T-helper 17 cell (primary cell): ENCODE measurements at regions not wholly inside any gene's neighbourhood (a gene's known extent, or its start where the extent isn't known, plus 50 kb on each side); places are given as distances from the start of the nearest gene placed in this dataset.

Source experiments
- ATAC-seq: fragments of 150-1000 bp; cut with Tn5 transposase; 2 replicates; pipeline ENCODE4 v1.10.0; 2021; ENCODE audit warnings: mild to moderate bottlenecking, moderate library complexity
- DNase-seq, 3 donors: peaks; one replicate each; pipeline versions ENCODE4 v3.0.0 to v3.0.0-alpha.2; 2020 to 2021
- H3K9me3 ChIP-seq: one replicate; pipeline ENCODE4 v1.7.0; 2013; ENCODE audit warnings: low read length, mild to moderate bottlenecking; ENCODE audit not compliant: control insufficient read depth, poor library complexity, severe bottlenecking
- H3K27ac Mint-ChIP-seq: one replicate; pipeline ENCODE4 v1.8.0; 2022; ENCODE audit warnings: mild to moderate bottlenecking, moderate library complexity, mixed read lengths
- H3K27me3 Mint-ChIP-seq: one replicate; pipeline ENCODE4 v1.8.0; 2022; ENCODE audit warnings: mixed read lengths
- H3K36me3 Mint-ChIP-seq: one replicate; pipeline ENCODE4 v1.8.0; 2022; ENCODE audit warnings: low read depth, mixed read lengths
- H3K4me1 Mint-ChIP-seq: one replicate; pipeline ENCODE4 v1.8.0; 2022; ENCODE audit warnings: mild to moderate bottlenecking, mixed read lengths
- H3K4me3 Mint-ChIP-seq: one replicate; pipeline ENCODE4 v1.8.0; 2022; ENCODE audit warnings: mild to moderate bottlenecking, moderate library complexity, mixed read lengths

DNA sequence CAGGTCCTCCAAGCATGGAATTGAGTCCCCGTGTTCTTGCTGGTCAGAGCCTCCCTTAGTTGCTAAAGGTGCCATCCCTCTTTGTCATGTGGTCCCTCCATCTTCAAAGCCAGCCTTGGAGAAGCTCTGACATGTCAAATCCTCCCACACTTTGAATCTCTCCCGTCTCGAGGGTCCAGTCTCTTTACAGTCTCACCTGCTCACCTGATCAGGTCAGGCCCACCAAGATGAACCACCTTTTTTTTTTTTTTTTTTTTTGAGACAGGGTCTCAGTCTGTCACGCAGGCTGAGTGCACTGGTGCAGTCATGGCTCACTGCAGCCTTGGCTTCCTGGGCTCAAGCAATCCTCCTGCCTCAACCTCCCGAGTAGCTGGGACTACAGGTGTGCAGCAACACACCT lies 100.3 kb upstream of the PRR5 start:
- ATAC-seq (no peak), DNase-seq (no peak)
- H3K36me3 Mint-ChIP-seq = peaks cover 2% of the 10 kb centered on the region
- H3K27me3 Mint-ChIP-seq = peaks cover 32% of the 10 kb centered on the region
- no peak overlapping the region for H3K27ac Mint-ChIP-seq
- H3K4me3 Mint-ChIP-seq = no peak overlapping the region
- no peaks in the 10 kb centered on the region for H3K9me3 ChIP-seq
- H3K4me1 Mint-ChIP-seq = no peaks in the 10 kb centered on the region

DNA sequence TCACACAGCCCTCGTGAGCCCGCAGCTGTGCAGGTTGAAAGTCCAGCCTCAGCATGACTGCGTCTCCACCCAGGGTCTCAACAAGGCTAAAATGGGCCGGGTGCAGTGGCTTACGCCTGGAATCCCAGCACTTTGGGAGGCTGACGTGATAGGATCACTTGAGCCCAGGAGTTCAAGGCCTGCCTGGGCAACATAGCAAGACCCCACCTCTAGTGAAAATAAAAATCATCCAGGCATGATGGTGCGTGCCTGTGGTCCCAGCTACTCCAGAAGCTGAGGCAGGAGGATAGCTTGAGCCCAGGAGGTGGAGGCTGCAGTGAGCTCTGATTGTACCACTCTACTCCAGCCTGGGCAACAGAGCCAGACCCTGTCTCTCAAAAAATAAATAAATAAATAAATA lies 100.8 kb upstream of the PRR5 start:
- H3K9me3 ChIP-seq = no peaks in the 10 kb centered on the region
- peaks cover 2% of the 10 kb centered on the region for H3K36me3 Mint-ChIP-seq
- no peak overlapping the region for H3K27ac Mint-ChIP-seq
- no peak for ATAC-seq
- no peak for DNase-seq
- H3K4me1 Mint-ChIP-seq = no peaks in the 10 kb centered on the region
- no peak overlapping the region for H3K4me3 Mint-ChIP-seq
- H3K27me3 Mint-ChIP-seq = peaks cover 34% of the 10 kb centered on the region

DNA sequence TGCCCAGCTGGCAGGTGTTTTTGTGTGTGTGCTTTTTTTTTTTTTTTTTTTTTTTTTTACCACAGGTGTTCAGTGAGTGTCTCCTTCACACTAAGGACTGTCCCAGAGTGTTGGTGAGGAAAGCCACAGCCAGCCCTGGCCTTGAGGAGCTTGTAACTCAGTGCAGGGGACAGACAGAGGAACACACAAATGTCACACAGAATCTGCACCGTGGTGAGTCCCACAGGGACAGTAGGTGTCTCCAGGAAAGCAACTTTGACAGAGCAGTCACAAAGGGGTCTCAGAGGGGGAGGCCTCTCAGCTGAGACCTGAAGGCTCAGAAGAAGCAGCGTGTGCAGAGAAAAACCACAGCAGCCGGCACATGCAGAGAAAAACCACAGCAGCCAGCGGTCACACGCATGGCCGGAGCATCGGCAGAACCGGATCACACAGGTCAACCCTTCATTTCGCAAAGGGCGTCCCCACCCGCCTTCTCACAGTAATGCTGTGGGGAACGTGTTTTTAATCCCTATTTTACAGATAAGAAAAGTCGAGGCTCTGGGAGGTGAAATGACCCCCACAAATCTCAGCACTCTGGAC lies 101.7 kb upstream of the PRR5 start:
- Mint-ChIP-seq H3K27ac (peak overlapping the region; percentile 11), H3K27me3 (peaks cover 31% of the 10 kb centered on the region), H3K4me1 (no peaks in the 10 kb centered on the region), H3K36me3 (peaks cover 2% of the 10 kb centered on the region), H3K4me3 (no peak overlapping the region)
- ATAC-seq (no peak), DNase-seq (no peak)
- H3K9me3 ChIP-seq = no peaks in the 10 kb centered on the region

DNA sequence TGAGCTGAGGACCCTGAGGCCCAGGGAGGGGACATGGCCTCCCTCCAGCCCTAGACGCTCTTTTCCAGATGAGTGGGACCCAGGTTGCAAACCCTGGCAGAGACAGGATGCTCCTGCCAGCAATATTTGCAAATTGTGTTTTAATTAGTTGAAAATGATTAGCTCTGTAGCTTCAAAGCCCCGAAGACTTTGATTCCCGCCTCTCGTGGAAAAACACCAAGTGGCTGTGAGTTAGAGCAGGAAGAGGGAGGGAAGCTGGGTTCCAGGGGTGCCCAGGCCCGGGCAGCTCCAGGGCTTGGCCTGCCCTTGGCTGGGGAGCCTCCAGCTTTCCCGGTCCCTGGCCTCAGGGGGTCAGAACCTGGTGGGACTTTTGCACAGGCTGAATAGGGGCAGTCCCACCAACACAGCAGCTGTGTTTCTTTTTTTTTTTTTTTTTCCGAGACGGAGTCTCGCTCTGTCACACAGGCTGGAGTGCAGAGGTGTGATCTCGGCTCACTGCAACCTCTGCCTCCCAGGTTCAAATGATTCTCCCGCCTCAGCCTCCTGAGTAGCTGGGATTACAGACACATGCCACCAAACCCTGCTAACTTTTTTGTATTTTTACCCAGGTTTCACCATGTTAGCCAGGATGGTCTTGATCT lies 101.6 kb upstream of the RTL6 start:
- ATAC-seq (no peak), DNase-seq (no peak)
- H3K9me3 ChIP-seq = no peaks in the 10 kb centered on the region
- Mint-ChIP-seq H3K4me3 (no peak overlapping the region), H3K36me3 (peaks cover 4% of the 10 kb centered on the region), H3K4me1 (peaks cover 6% of the 10 kb centered on the region), H3K27me3 (peaks cover 31% of the 10 kb centered on the region), H3K27ac (peak overlapping the region; percentile 11)

DNA sequence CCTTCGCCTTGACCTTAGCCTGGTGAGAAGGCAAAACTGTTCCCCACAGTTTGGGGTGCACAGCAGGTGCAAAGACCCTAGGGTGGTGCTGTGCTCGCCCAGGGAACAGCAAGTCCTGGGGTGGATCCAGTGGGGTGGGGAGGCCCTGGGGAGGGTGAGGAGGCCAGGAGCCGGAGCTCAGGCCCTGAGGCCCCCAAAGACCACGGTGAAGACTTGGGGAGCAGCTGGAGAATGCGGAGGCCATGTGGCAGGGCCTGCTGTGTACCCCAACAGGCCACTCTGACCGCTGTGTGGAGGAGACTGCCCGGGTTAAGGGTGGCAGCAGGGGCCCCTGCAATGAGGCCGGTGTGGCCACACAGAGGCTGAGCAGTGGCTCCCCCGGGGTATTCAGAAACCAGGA lies 101.1 kb upstream of the RTL6 start:
- H3K36me3 Mint-ChIP-seq = peaks cover 5% of the 10 kb centered on the region
- H3K4me3 Mint-ChIP-seq = no peak overlapping the region
- peaks cover 31% of the 10 kb centered on the region for H3K27me3 Mint-ChIP-seq
- H3K9me3 ChIP-seq = no peaks in the 10 kb centered on the region
- peaks cover 8% of the 10 kb centered on the region for H3K4me1 Mint-ChIP-seq
- ATAC-seq = no peak
- no peak for DNase-seq
- no peak overlapping the region for H3K27ac Mint-ChIP-seq

DNA sequence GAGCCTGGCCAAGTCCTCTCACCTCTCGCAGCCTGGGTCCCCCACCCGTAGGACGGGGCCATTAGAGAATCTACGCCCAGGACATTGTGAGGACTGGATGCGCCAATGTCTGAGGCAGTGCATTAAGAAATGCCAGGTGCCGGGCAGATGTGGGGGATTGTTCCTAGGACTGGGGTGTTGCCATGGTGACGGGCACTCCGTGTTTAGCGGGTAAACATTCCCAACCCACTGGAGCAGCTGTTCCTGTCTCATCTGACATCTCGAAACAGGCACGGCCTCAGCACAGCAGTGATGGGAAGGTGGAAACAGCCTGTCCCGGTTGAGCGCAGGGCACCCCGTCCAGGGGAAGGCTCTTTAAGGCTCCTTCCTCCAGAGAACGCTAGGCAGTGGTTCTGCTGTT lies 99.6 kb upstream of the RTL6 start:
- no peaks in the 10 kb centered on the region for H3K9me3 ChIP-seq
- DNase-seq (no peak), ATAC-seq (no peak)
- H3K36me3 Mint-ChIP-seq = peaks cover 5% of the 10 kb centered on the region
- H3K4me1 Mint-ChIP-seq = peaks cover 8% of the 10 kb centered on the region
- no peak overlapping the region for H3K4me3 Mint-ChIP-seq
- peaks cover 33% of the 10 kb centered on the region for H3K27me3 Mint-ChIP-seq
- H3K27ac Mint-ChIP-seq = no peak overlapping the region

DNA sequence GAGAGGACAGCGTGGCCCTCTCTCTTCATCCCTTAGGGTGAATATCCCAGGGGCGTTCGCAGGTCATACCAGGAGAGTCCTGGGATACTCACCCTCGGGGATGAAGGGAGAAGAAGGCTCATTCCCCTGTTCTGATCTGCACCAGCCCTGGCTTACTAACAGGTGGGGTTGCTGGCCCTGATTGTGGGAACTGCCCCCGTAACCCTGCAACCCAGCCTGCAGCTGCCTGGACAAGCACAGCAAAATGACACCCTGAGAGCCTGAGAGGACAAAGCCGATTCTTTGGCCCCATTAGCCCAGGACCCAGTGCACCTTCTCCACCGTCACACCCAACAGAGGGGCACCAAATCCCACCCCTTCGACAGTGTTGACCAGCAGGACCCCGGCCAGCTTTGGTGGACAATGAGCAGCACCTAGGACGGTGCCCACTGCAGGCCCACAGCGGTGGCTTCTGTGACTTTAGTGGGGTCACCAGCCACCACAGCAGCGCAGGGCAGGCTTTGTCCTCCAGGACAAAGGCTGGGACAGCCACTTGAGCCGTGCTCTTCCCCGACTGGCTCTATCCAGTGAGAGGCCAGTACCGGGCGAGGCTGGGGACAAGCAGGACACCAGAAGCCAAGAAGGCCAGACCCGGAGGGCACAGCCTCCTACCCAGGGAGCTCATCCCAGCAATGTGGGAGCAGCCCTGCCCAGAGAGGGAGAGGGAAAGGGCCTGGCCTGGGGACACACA lies 98.5 kb upstream of the RTL6 start:
- Mint-ChIP-seq H3K4me1 (peaks cover 8% of the 10 kb centered on the region), H3K27ac (no peak overlapping the region), H3K27me3 (peaks cover 39% of the 10 kb centered on the region), H3K36me3 (peaks cover 5% of the 10 kb centered on the region), H3K4me3 (no peak overlapping the region)
- ATAC-seq (no peak), DNase-seq (no peak)
- no peaks in the 10 kb centered on the region for H3K9me3 ChIP-seq

DNA sequence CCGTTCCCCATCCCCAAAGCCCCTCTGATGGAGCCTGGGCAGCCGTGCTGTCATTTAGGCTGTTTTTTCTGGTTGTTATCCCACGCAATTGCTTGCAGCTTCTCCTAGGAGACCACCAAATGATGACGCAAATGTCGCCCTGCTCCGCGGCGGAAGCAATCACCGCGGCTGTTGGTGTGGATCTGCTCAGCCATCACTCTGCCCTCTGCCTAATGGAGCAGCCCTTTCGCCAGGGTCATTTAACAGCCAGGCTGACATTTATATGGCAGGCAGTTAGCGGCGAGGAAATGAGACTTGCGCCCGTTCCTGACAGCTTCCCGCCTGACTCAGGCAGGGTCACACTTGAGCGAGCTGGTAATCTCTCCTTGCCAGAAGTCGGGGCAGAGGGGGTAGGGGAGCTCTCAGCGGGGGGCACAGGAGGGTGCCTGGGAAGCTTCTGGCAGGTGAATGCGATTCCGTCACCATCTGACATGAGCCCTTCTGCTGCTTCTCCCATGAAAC lies 97.9 kb upstream of the RTL6 start:
- Mint-ChIP-seq H3K36me3 (peaks cover 5% of the 10 kb centered on the region), H3K27me3 (peaks cover 40% of the 10 kb centered on the region), H3K4me1 (peaks cover 8% of the 10 kb centered on the region), H3K4me3 (no peak overlapping the region), H3K27ac (no peak overlapping the region)
- ATAC-seq (no peak), DNase-seq (no peak)
- H3K9me3 ChIP-seq = no peaks in the 10 kb centered on the region

DNA sequence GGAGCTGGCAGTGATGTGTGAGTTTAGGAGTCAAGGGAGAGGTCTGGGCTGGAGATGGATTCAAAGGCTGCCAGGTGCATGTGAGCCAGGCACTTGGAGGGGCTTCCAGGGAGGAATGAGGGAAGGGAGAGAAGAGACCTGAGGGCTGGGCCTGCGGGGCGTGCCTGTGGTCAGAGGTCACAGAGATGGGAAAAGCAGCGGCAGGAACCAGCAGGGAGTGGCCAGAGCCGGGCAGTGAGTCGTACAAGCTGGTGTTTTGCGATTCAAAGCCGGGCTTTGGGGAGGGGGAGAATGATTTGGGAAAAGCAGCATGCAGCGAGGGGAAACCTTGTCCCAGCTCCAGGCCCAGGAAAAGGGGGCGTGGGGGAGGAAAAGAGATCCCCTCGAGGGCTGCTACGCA lies 96.9 kb upstream of the RTL6 start:
- ATAC-seq = no peak
- peak overlapping the region; percentile 19 for H3K4me3 Mint-ChIP-seq
- no peak for DNase-seq
- peaks cover 5% of the 10 kb centered on the region for H3K36me3 Mint-ChIP-seq
- peaks cover 8% of the 10 kb centered on the region for H3K4me1 Mint-ChIP-seq
- H3K27me3 Mint-ChIP-seq = peaks cover 40% of the 10 kb centered on the region
- peak overlapping the region; percentile 21 for H3K27ac Mint-ChIP-seq
- no peaks in the 10 kb centered on the region for H3K9me3 ChIP-seq

DNA sequence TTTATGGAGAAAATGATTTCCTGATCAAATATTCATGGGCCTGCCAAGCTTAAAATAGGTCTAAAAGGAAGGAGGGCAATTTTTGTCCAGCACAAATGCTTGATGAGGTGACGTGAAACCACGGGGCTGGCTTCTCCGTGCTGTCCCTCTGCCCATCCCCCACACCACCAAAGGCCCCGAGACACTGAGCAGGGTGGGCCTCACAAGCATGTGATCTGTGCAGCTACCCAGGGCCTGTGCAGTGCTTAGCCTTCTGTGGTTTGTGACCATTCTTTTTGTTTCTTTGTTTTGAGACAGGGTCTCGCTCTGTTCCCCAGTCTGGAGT lies 94.8 kb upstream of the RTL6 start:
- ATAC-seq (no peak), DNase-seq (no peak)
- Mint-ChIP-seq H3K27me3 (peaks cover 46% of the 10 kb centered on the region), H3K27ac (no peak overlapping the region), H3K4me1 (peaks cover 8% of the 10 kb centered on the region), H3K4me3 (no peak overlapping the region), H3K36me3 (peaks cover 8% of the 10 kb centered on the region)
- H3K9me3 ChIP-seq = no peaks in the 10 kb centered on the region

DNA sequence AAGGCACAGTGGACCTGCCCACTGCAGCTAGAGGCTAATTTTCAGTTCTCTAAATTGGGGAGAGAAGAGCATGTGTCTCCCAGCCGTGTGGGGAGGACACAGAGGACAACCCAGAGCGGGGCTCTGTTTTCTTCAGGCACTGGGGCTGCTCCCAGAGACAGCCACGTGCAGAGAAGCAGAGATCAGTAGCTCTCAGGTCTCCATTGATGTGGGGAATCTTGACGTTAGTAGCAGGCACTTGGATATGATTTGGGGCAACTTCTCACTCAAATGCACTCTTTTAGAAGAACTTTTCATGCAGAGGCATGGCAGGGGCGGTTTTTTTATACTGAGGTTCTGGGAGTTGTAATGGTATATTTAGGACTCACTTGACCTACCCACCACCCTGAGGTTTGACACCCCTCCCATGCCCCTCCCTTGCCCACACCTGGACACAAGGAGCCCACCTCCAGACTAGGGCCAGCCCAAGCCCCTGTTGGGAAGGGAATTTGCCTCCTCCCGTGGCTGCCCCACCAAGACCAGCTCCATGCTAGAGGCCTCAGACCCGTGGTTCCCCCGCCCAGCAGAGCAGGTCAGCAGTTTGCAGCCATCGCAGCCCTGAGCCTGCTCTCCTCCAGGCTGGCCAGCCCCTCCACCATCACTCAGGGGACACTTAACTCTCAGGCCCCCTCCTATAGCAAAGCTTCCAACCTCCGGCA lies 94.2 kb upstream of the RTL6 start:
- ATAC-seq (no peak), DNase-seq (no peak)
- Mint-ChIP-seq H3K36me3 (peaks cover 8% of the 10 kb centered on the region), H3K27ac (no peak overlapping the region), H3K27me3 (peaks cover 51% of the 10 kb centered on the region), H3K4me1 (peaks cover 8% of the 10 kb centered on the region), H3K4me3 (no peak overlapping the region)
- no peaks in the 10 kb centered on the region for H3K9me3 ChIP-seq

DNA sequence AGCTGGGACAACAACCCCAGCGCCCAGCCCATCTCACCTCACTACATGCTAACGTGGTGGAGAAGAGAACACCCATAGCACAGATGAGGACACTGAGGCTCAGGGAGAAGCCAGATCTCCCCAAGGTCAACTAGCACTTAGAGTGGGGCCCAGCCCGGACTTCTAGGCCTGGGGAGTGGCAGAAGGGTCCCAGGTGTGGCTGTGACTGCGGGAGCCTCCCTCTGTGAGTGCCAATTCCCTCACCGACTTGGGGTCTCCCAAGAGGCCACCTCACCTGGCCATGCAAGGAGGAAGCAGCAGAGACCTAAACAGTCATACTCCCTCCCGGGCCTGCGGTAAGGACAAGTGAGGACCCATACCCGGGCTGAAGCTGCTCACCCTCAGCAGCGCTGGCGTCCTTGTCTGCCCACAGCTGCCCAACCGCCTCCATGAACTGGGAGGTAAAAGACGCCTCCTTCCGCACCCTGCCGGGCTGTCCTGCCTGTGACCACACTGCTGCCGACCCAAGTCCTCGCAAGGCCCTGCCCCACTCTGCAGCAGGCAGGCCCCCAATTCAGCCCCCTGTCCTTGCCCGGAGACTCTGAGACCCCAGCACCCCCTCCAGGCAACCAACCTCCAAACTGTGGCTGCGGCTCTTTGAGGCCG lies 93.2 kb upstream of the RTL6 start:
- Mint-ChIP-seq H3K36me3 (peaks cover 8% of the 10 kb centered on the region), H3K27ac (no peak overlapping the region), H3K27me3 (peaks cover 54% of the 10 kb centered on the region), H3K4me3 (no peak overlapping the region), H3K4me1 (peaks cover 12% of the 10 kb centered on the region)
- no peak for DNase-seq
- no peaks in the 10 kb centered on the region for H3K9me3 ChIP-seq
- ATAC-seq = no peak

DNA sequence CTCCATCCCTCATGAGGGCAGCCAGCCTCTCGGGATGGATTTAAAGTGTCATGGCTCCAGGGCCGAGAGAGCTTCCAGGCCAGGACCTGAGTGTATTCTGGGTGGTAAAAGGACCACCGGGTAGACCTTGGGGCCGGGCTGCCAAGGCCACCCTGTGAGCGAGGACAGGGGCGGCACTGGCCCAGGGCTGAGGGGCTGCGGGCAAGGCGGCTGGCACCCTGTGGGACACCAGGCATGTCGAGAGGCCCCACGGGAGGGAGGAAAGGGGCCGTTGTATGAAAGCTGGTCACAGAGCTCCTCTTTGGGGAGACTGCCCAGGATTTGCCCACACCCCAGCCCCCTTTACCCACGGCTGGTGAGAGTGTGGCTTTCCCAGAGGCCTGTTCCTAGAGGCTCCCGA lies 92.3 kb upstream of the RTL6 start:
- H3K9me3 ChIP-seq = no peaks in the 10 kb centered on the region
- H3K4me3 Mint-ChIP-seq = no peak overlapping the region
- H3K4me1 Mint-ChIP-seq = peaks cover 12% of the 10 kb centered on the region
- ATAC-seq = no peak
- no peak overlapping the region for H3K27ac Mint-ChIP-seq
- peaks cover 55% of the 10 kb centered on the region for H3K27me3 Mint-ChIP-seq
- no peak for DNase-seq
- H3K36me3 Mint-ChIP-seq = peaks cover 8% of the 10 kb centered on the region
